ENCODE measurements at regions not wholly inside any gene's neighbourhood (a gene's known extent, or its start where the extent isn't known, plus 50 kb on each side); places are given as distances from the start of the nearest gene placed in this dataset.

- H3K27me3 Mint-ChIP-seq: peaks cover 0 to 8% (median 0%) of the 10 kb centered on the region in 5 donors
- no peaks in the 10 kb centered on the region for H3K36me3 Mint-ChIP-seq
- H3K9me3 Mint-ChIP-seq: peaks cover 0 to 8% (median 0%) of the 10 kb centered on the region in 9 donors
- POLR2A ChIA-PET: no interaction called here
- H3K4me3 Mint-ChIP-seq: no peak overlapping the region
- ATAC-seq: no peak
- H3K4me1 Mint-ChIP-seq: no peaks in the 10 kb centered on the region
- DNase-seq: no peak
- no peak overlapping the region for H3K27ac Mint-ChIP-seq
Measured at GRCh38 chr16:79899316-79899715, 298.8 kb upstream of the MAF start.

- H3K9me3 Mint-ChIP-seq: peaks cover 0 to 8% (median 0%) of the 10 kb centered on the region in 9 donors
- DNase-seq (no peak), ATAC-seq (no peak)
- H3K4me3 Mint-ChIP-seq: no peak overlapping the region
- no peaks in the 10 kb centered on the region for H3K36me3 Mint-ChIP-seq
- POLR2A ChIA-PET: no interaction called here
- H3K27me3 Mint-ChIP-seq: peaks cover 0 to 8% (median 0%) of the 10 kb centered on the region in 5 donors
- H3K27ac Mint-ChIP-seq: no peak overlapping the region
- no peaks in the 10 kb centered on the region for H3K4me1 Mint-ChIP-seq
Measured at GRCh38 chr16:79898703-79899102, 298.2 kb upstream of the MAF start.

- H3K4me1 Mint-ChIP-seq: no peaks in the 10 kb centered on the region
- POLR2A ChIA-PET: no interaction called here
- DNase-seq: no peak
Measured at GRCh38 chr16:79897453-79898146, 297.1 kb upstream of the MAF start.

GRCh38 chr16:79897104-79897452 is 296.5 kb upstream of the MAF start:
- H3K4me1 Mint-ChIP-seq: no peaks in the 10 kb centered on the region
- ATAC-seq (no peak), DNase-seq (no peak)
- H3K36me3 Mint-ChIP-seq: no peaks in the 10 kb centered on the region
- no peak overlapping the region for H3K4me3 Mint-ChIP-seq
- no peak overlapping the region for H3K27ac Mint-ChIP-seq
- POLR2A ChIA-PET: no interaction called here
- peaks cover 0 to under 1% (median 0%) of the 10 kb centered on the region in 5 donors for H3K27me3 Mint-ChIP-seq
- peaks cover 0 to 8% (median 0%) of the 10 kb centered on the region in 9 donors for H3K9me3 Mint-ChIP-seq

More at GRCh38 chr16:79897453-79898146, 297.1 kb upstream of the MAF start:
- no peak for ATAC-seq
- Mint-ChIP-seq H3K27me3 (peaks cover 0 to 6% (median 0%) of the 10 kb centered on the region in 5 donors), H3K4me3 (no peak overlapping the region), H3K36me3 (no peaks in the 10 kb centered on the region), H3K27ac (no peak overlapping the region), H3K9me3 (peaks cover 0 to 8% (median 0%) of the 10 kb centered on the region in 9 donors)

GRCh38 chr16:79895917-79896203 is 295.3 kb upstream of the MAF start:
- POLR2A ChIA-PET: no interaction called here
- DNase-seq: no peak
- no peak overlapping the region for H3K27ac Mint-ChIP-seq
- no peaks in the 10 kb centered on the region for H3K4me1 Mint-ChIP-seq
- H3K4me3 Mint-ChIP-seq: no peak overlapping the region
- no peaks in the 10 kb centered on the region for H3K36me3 Mint-ChIP-seq
- ATAC-seq: no peak
- peaks cover 0 to 8% (median 0%) of the 10 kb centered on the region in 9 donors for H3K9me3 Mint-ChIP-seq
- no peaks in the 10 kb centered on the region for H3K27me3 Mint-ChIP-seq

- POLR2A ChIA-PET: no interaction called here
- DNase-seq (no peak), ATAC-seq (no peak)
- Mint-ChIP-seq H3K27me3 (no peaks in the 10 kb centered on the region), H3K36me3 (no peaks in the 10 kb centered on the region), H3K9me3 (peaks cover 0 to 6% (median 0%) of the 10 kb centered on the region in 9 donors), H3K27ac (no peak overlapping the region), H3K4me3 (no peak overlapping the region), H3K4me1 (no peaks in the 10 kb centered on the region)
Measured at GRCh38 chr16:79895053-79895916, 294.7 kb upstream of the MAF start.

- no peaks in the 10 kb centered on the region for H3K36me3 Mint-ChIP-seq
- H3K27ac Mint-ChIP-seq: no peak overlapping the region
- POLR2A ChIA-PET: no interaction called here
- no peak overlapping the region for H3K4me3 Mint-ChIP-seq
- no peak for ATAC-seq
- no peaks in the 10 kb centered on the region for H3K9me3 Mint-ChIP-seq
- no peaks in the 10 kb centered on the region for H3K27me3 Mint-ChIP-seq
- DNase-seq: no peak
- no peaks in the 10 kb centered on the region for H3K4me1 Mint-ChIP-seq
Measured at GRCh38 chr16:79893445-79893844, 292.9 kb upstream of the MAF start.

GRCh38 chr16:79892278-79892677 is 291.7 kb upstream of the MAF start:
- Mint-ChIP-seq H3K9me3 (no peaks in the 10 kb centered on the region), H3K4me1 (no peaks in the 10 kb centered on the region), H3K36me3 (no peaks in the 10 kb centered on the region), H3K4me3 (no peak overlapping the region), H3K27ac (no peak overlapping the region), H3K27me3 (no peaks in the 10 kb centered on the region)
- POLR2A ChIA-PET: no interaction called here
- DNase-seq: no peak
- no peak for ATAC-seq

GRCh38 chr16:79891458-79891857 is 290.9 kb upstream of the MAF start:
- Mint-ChIP-seq H3K9me3 (no peaks in the 10 kb centered on the region), H3K4me3 (no peak overlapping the region), H3K36me3 (no peaks in the 10 kb centered on the region), H3K27ac (no peak overlapping the region), H3K27me3 (no peaks in the 10 kb centered on the region), H3K4me1 (no peaks in the 10 kb centered on the region)
- POLR2A ChIA-PET: no interaction called here
- DNase-seq (no peak), ATAC-seq (no peak)

- no peak for ATAC-seq
- no peak for DNase-seq
- no peak overlapping the region for H3K4me3 Mint-ChIP-seq
- H3K4me1 Mint-ChIP-seq: no peaks in the 10 kb centered on the region
- H3K9me3 Mint-ChIP-seq: no peaks in the 10 kb centered on the region
- no peaks in the 10 kb centered on the region for H3K36me3 Mint-ChIP-seq
- no peaks in the 10 kb centered on the region for H3K27me3 Mint-ChIP-seq
- H3K27ac Mint-ChIP-seq: no peak overlapping the region
- POLR2A ChIA-PET: no interaction called here
Measured at GRCh38 chr16:79887541-79888540, 287.3 kb upstream of the MAF start.

GRCh38 chr16:79885320-79885719 is 284.8 kb upstream of the MAF start:
- Mint-ChIP-seq H3K27ac (no peak overlapping the region), H3K4me3 (no peak overlapping the region), H3K9me3 (no peaks in the 10 kb centered on the region), H3K27me3 (no peaks in the 10 kb centered on the region), H3K36me3 (no peaks in the 10 kb centered on the region), H3K4me1 (no peaks in the 10 kb centered on the region)
- no peak for DNase-seq
- POLR2A ChIA-PET: no interaction called here
- no peak for ATAC-seq

GRCh38 chr16:79883494-79883893 is 283.0 kb upstream of the MAF start:
- ATAC-seq: no peak
- H3K4me3 Mint-ChIP-seq: no peak overlapping the region

More at GRCh38 chr16:79883494-79883893, 283.0 kb upstream of the MAF start:
- Mint-ChIP-seq H3K27ac (no peak overlapping the region), H3K36me3 (no peaks in the 10 kb centered on the region), H3K9me3 (no peaks in the 10 kb centered on the region), H3K4me1 (no peaks in the 10 kb centered on the region), H3K27me3 (peaks cover 0 to 2% (median 0%) of the 10 kb centered on the region in 5 donors)
- POLR2A ChIA-PET: no interaction called here
- no peak for DNase-seq

Data from naive thymus-derived CD8-positive, alpha-beta T cell (primary cell).